ENCODE measurements at regions not wholly inside any gene's neighbourhood (a gene's known extent, or its start where the extent isn't known, plus 50 kb on each side); places are given as distances from the start of the nearest gene placed in this dataset.
"Not testable (repeated sequence)": the region's sequence is repeated elsewhere in the genome, so short reads cannot be mapped to it uniquely, and the experiment has no call there.

DNA sequence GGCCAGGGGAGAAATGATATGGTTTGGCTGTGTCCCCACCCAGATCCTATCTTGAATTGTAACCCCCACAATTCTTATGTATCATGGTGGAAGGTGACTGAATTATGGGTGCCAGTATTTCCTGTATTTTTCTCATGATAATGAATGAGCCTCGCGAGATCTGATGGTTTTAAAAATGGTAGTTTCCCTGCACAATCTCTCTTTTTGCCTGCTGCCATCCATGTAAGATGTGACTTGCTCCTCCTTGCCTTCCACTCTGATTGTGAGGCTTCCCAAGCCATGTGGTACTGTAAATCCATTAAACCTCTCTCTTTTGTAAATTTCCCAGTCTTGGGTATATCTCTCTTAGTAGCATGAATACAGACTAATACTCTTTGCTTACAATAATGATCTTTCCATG lies 1453.9 kb upstream of the B3GALT2 start:
- H3K4me3 ChIP-seq (ENCODE audit: low read depth, low read length), result no peak overlapping the region
- CTCF ChIA-PET, result no interaction called here
- no peak for DNase-seq (ENCODE audit: low read depth, low spot score)
- TF ChIP-seq, protein P1, sequence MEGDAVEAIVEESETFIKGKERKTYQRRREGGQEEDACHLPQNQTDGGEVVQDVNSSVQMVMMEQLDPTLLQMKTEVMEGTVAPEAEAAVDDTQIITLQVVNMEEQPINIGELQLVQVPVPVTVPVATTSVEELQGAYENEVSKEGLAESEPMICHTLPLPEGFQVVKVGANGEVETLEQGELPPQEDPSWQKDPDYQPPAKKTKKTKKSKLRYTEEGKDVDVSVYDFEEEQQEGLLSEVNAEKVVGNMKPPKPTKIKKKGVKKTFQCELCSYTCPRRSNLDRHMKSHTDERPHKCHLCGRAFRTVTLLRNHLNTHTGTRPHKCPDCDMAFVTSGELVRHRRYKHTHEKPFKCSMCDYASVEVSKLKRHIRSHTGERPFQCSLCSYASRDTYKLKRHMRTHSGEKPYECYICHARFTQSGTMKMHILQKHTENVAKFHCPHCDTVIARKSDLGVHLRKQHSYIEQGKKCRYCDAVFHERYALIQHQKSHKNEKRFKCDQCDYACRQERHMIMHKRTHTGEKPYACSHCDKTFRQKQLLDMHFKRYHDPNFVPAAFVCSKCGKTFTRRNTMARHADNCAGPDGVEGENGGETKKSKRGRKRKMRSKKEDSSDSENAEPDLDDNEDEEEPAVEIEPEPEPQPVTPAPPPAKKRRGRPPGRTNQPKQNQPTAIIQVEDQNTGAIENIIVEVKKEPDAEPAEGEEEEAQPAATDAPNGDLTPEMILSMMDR (IDR thresholded peaks at IDR 0.05; ENCODE audit: insufficient read depth, low read length, missing control alignments), result no peak
- POLR2A ChIA-PET, result no interaction called here

GRCh38 chr1:194629011-194629410 lies 1442.6 kb upstream of the B3GALT2 start:
- ChIA-PET CTCF (no interaction called here), POLR2A (no interaction called here)
- no peak overlapping the region for H3K4me3 ChIP-seq (ENCODE audit: low read depth, low read length)
- TF ChIP-seq, protein P1 (IDR thresholded peaks at IDR 0.05; ENCODE audit: insufficient read depth, low read length, missing control alignments), result no peak
- DNase-seq (ENCODE audit: low read depth, low spot score), result no peak

- H3K4me3 ChIP-seq (ENCODE audit: low read depth, low read length), result no peak overlapping the region
Measured at GRCh38 chr1:194624833-194625232, 1438.4 kb upstream of the B3GALT2 start.

DNA sequence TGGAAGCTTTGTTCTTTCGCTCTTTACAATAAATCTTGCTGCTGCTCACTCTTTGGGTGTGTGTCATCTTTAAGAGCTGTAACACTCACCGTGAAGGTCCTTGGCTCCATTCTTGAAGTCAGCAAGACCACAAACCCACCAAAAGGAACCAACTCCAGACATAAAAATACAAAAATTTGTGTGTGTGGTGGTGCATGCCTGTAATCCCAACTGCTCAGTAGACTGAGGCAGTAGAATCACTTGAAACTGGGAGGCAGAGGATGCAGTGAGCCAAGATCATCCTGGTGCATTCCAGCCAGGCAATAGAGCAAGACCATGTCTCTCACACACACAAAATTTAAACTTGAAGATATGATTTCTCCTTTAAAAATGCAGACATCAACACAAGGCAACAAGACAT lies 1431.7 kb upstream of the B3GALT2 start:
- H3K4me3 ChIP-seq (ENCODE audit: low read depth, low read length), result no peak overlapping the region
- CTCF ChIA-PET, result no interaction called here
- TF ChIP-seq, protein P1 (IDR thresholded peaks at IDR 0.05; ENCODE audit: insufficient read depth, low read length, missing control alignments), result no peak
- POLR2A ChIA-PET, result no interaction called here
- DNase-seq (ENCODE audit: low read depth, low spot score), result no peak

More at GRCh38 chr1:194624833-194625232, 1438.4 kb upstream of the B3GALT2 start:
- ChIA-PET POLR2A (no interaction called here), CTCF (no interaction called here)
- no peak for DNase-seq (ENCODE audit: low read depth, low spot score)
- TF ChIP-seq, protein P1 (IDR thresholded peaks at IDR 0.05; ENCODE audit: insufficient read depth, low read length, missing control alignments), result no peak

- H3K4me3 ChIP-seq (ENCODE audit: low read depth, low read length); CTCF ChIA-PET; DNase-seq (ENCODE audit: low read depth, low spot score); POLR2A ChIA-PET: not testable (repeated sequence)
Measured at GRCh38 chr1:194617272-194617671, 1430.9 kb upstream of the B3GALT2 start.

GRCh38 chr1:194616835-194617234 lies 1430.4 kb upstream of the B3GALT2 start:
- POLR2A ChIA-PET, result no interaction called here
- DNase-seq (ENCODE audit: low read depth, low spot score), result no peak
- CTCF ChIA-PET, result no interaction called here
- no peak overlapping the region for H3K4me3 ChIP-seq (ENCODE audit: low read depth, low read length)
- TF ChIP-seq, protein P1 (IDR thresholded peaks at IDR 0.05; ENCODE audit: insufficient read depth, low read length, missing control alignments), result no peak

DNA sequence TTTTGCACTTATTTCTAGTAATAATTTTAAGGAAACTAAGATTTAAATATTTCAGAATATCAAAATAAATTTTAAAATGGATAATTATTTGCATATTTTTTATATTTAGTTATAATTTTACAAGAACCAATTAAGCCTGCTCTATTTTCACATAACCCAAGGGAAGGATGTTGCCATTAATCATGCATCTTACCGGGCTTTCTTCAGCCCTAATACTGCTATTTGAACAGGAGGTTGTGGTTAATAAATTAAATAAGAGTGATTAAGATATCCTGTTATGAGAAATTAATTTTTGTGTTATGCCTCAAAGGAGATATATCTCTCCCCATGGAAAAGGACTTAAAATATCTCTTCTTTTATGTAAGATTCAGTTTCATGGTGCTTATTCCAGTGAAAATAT lies 1415.8 kb upstream of the B3GALT2 start:
- CTCF ChIA-PET, result no interaction called here
- POLR2A ChIA-PET, result no interaction called here
- no peak for DNase-seq (ENCODE audit: low read depth, low spot score)
- no peak overlapping the region for H3K4me3 ChIP-seq (ENCODE audit: low read depth, low read length)
- TF ChIP-seq, protein P1 (IDR thresholded peaks at IDR 0.05; ENCODE audit: insufficient read depth, low read length, missing control alignments), result no peak

Data from AG04449 (cell line).